Activated T-helper 2 cell treated with anti-CD3 and anti-CD28 coated beads, Interferon-gamma antibody, Interleukin-2, Interleukin-4, amounts not matched to agents 10 μg/mL and 5 μg/mL and 100 μg/mL, durations not matched to agents 14 hours and 24 hours and 36 hours (primary cell): ENCODE measurements at regions not wholly inside any gene's neighbourhood (a gene's known extent, or its start where the extent isn't known, plus 50 kb on each side); places are given as distances from the start of the nearest gene placed in this dataset.

Experiments
- DNase-seq: peaks from one replicate; pipeline ENCODE4 v3.0.0; 2021; ENCODE audit warnings: low spot score
- H3K27ac Mint-ChIP-seq: one replicate; pipeline ENCODE4 v1.8.0; 2021; ENCODE audit warnings: mixed read lengths
- H3K27me3 Mint-ChIP-seq: one replicate; pipeline ENCODE4 v1.8.0; 2021; ENCODE audit warnings: low read depth, mixed read lengths
- H3K36me3 Mint-ChIP-seq: one replicate; pipeline ENCODE4 v1.8.0; 2021; ENCODE audit warnings: low read depth, mixed read lengths
- H3K4me1 Mint-ChIP-seq: one replicate; pipeline ENCODE4 v1.8.0; 2021; ENCODE audit warnings: low read depth, mixed read lengths
- H3K4me3 Mint-ChIP-seq: one replicate; pipeline ENCODE4 v1.8.0; 2021; ENCODE audit warnings: low read depth, mild to moderate bottlenecking, moderate library complexity, mixed read lengths
- H3K9me3 Mint-ChIP-seq: one replicate; pipeline ENCODE4 v1.8.0; 2021; ENCODE audit warnings: mixed read lengths
- intact Hi-C: fragments of 100-400 bp; cut with micrococcal nuclease; formaldehyde crosslinking; loops from one replicate; pipeline ENCODE4 v1.15.1; 2023

- H3K4me1 Mint-ChIP-seq: no peaks in the 10 kb centered on the region
- H3K4me3 Mint-ChIP-seq: no peak overlapping the region
- intact Hi-C loops: no loop called here
- H3K27me3 Mint-ChIP-seq: peaks cover 11% of the 10 kb centered on the region
- no peaks in the 10 kb centered on the region for H3K36me3 Mint-ChIP-seq
- no peak overlapping the region for H3K27ac Mint-ChIP-seq
- no peaks in the 10 kb centered on the region for H3K9me3 Mint-ChIP-seq
- no peak for DNase-seq
Measured at GRCh38 chr5:158013303-158013702, 154.4 kb upstream of the CLINT1 start.

DNA sequence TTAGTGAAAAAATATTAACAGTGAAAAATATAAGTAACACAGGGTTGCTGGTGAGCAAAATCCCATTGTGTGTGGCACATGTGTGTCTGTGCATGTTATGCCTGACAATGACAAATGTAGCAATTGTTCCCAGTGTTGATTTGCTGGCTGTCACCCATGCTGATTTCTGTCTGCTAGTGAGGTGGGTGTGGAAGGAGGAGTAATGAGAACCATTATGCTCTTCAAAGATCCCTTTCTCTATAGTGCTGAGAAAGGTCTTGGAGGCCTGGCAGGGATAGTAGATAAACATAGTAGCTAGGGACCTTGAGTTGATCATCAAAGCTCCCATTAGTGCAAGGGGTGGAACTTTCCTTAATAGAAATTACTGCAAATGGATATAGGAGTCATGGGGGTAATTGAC lies 152.5 kb upstream of the CLINT1 start:
- DNase-seq: no peak
- H3K4me1 Mint-ChIP-seq: no peaks in the 10 kb centered on the region
- no peaks in the 10 kb centered on the region for H3K9me3 Mint-ChIP-seq
- H3K27ac Mint-ChIP-seq: no peak overlapping the region
- intact Hi-C loops: no loop called here
- H3K27me3 Mint-ChIP-seq: peaks cover 10% of the 10 kb centered on the region
- H3K36me3 Mint-ChIP-seq: no peaks in the 10 kb centered on the region
- no peak overlapping the region for H3K4me3 Mint-ChIP-seq

DNA sequence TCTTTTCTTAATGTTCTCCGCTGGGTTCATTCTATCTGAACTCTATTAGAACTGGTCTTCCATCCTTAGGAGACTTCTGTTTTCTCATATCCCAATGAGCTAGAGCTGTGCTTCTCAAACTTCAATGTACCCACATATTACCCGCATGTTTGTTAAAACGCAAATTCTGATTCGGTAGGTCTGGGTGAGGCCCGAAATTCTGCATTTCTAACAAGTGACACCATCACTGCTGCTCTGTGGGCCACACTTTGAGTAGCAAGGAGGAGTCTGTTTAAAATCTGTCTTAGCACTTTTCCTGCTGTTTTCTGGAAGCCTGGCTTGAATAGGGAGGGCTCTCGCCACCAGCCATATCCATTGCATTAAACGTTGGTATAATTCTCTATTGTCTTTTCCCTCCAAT lies 151.9 kb upstream of the CLINT1 start:
- Mint-ChIP-seq H3K4me1 (no peaks in the 10 kb centered on the region), H3K27me3 (peaks cover 10% of the 10 kb centered on the region), H3K36me3 (no peaks in the 10 kb centered on the region), H3K4me3 (no peak overlapping the region), H3K27ac (no peak overlapping the region), H3K9me3 (no peaks in the 10 kb centered on the region)
- DNase-seq: no peak
- intact Hi-C loops: no loop called here

DNA sequence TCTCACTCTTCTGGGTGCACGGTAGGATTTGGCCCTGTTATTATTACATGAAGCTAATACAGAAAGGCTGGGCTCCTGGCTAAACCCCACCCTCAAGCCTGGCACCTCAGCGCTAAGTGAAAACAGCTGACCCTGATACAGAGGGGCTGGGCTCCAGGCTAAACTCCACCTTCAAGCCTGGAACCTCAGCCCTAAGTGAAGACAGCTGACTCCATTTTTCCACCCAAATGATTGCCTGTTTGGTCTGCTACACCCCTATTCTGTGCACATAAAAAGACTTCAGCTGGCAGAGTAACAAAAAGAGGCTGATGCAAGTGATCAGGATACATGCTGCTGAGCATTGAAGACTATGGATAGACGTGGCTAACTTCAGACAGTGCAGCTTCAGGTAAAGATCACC lies 148.4 kb upstream of the CLINT1 start:
- DNase-seq: no peak
- Mint-ChIP-seq H3K27me3 (peaks cover 8% of the 10 kb centered on the region), H3K4me3 (no peak overlapping the region), H3K36me3 (no peaks in the 10 kb centered on the region), H3K27ac (no peak overlapping the region), H3K9me3 (no peaks in the 10 kb centered on the region), H3K4me1 (no peaks in the 10 kb centered on the region)
- intact Hi-C loops: no loop called here

DNA sequence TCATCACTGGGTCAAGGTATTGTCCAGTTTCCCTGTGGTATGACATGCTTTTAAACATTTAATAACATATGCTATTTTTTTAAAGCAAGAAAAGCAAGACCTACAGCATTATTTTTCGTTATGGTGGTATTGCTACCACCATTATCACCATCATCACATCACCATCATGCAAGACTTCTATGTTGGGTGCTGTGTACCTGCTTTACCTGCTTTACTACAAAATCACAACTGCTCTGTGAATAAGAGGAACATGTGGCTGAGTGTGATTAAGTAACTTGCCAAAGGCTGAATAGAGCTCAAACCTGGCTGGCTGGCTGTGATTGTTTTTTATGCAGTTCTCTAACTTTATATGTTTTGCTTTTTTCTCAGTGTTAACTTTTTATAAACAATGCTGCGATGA lies 140.8 kb upstream of the CLINT1 start:
- Mint-ChIP-seq H3K36me3 (no peaks in the 10 kb centered on the region), H3K4me3 (no peak overlapping the region), H3K4me1 (peaks cover 5% of the 10 kb centered on the region), H3K9me3 (no peaks in the 10 kb centered on the region), H3K27me3 (peaks cover 26% of the 10 kb centered on the region), H3K27ac (no peak overlapping the region)
- DNase-seq: no peak
- intact Hi-C loops: no loop called here

- H3K4me3 Mint-ChIP-seq: no peak overlapping the region
- H3K27ac Mint-ChIP-seq: no peak overlapping the region
- H3K9me3 Mint-ChIP-seq: no peaks in the 10 kb centered on the region
- peaks cover 34% of the 10 kb centered on the region for H3K27me3 Mint-ChIP-seq
- intact Hi-C loops: no loop called here
- no peaks in the 10 kb centered on the region for H3K36me3 Mint-ChIP-seq
- no peak for DNase-seq
- H3K4me1 Mint-ChIP-seq: peaks cover 14% of the 10 kb centered on the region
Measured at GRCh38 chr5:157997991-157998504, 139.1 kb upstream of the CLINT1 start.

DNA sequence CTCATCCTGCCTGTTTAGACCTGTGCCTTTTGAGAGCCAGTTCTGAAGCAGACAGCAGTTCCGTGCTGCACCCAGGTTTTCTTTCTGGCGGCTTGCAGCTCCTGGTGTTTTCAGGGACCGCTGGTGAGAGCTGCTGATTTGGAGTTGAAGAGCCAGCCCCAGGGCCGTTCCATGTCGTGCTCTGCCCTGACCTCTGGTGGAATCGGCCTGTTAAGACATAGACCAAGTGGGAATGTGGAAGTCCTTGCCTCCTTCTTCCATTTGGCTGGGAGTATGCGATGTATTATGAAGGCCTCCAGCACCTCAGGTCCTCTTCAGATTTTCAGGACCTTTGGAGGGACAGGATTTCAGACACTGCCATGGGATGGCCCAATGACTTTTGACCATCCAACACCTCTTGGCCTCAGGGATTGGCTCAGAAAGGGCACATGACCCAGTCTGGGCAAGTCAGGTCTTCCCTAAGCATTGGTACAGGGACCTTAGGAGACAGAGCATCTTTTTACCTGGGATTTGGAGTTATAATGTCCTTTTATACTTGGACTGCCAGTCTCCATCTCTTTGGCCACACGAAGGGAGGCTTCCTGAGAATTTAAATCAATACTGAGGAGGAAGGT lies 136.1 kb upstream of the CLINT1 start:
- Mint-ChIP-seq H3K27me3 (peaks cover 34% of the 10 kb centered on the region), H3K9me3 (no peaks in the 10 kb centered on the region), H3K27ac (no peak overlapping the region), H3K4me1 (peaks cover 14% of the 10 kb centered on the region), H3K4me3 (no peak overlapping the region), H3K36me3 (no peaks in the 10 kb centered on the region)
- peak; percentile 21 for DNase-seq
- intact Hi-C loops: loop anchor here (1.0 to 2.0 kb wide), 2 partner anchors 179 to 232 kb away; no protein-coding TSS in a partner anchor

- intact Hi-C loops: loop anchor here (2.0 kb wide), 1 partner anchor 231 kb away; no protein-coding TSS in a partner anchor
- H3K4me3 Mint-ChIP-seq: no peak overlapping the region
- peaks cover 14% of the 10 kb centered on the region for H3K4me1 Mint-ChIP-seq
- H3K27ac Mint-ChIP-seq: no peak overlapping the region
- H3K36me3 Mint-ChIP-seq: no peaks in the 10 kb centered on the region
- H3K27me3 Mint-ChIP-seq: peaks cover 36% of the 10 kb centered on the region
- H3K9me3 Mint-ChIP-seq: no peaks in the 10 kb centered on the region
- DNase-seq: peak; percentile 21
Measured at GRCh38 chr5:157993986-157994691, 135.2 kb upstream of the CLINT1 start.

DNA sequence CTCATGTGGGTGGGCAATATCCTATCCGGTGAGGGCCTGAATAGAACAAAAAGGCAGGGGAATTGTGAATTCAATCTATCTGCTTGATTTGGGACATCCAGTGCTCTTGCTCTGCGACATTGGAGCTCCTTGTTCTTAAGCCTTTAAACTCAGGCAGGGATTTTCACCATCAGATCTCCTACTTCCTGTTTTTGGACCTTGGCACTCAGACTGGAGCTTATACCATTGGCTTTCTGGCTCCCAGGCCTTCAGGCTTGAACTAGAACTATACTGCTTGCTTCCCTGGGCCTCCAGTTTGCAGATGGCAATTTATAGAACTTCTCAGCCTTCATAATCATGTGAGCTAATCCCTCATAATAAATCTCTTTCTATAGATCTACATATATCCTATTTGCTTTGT lies 134.3 kb upstream of the CLINT1 start:
- intact Hi-C loops: no loop called here
- Mint-ChIP-seq H3K4me1 (peaks cover 14% of the 10 kb centered on the region), H3K9me3 (no peaks in the 10 kb centered on the region), H3K27ac (no peak overlapping the region), H3K4me3 (no peak overlapping the region), H3K36me3 (no peaks in the 10 kb centered on the region), H3K27me3 (peaks cover 38% of the 10 kb centered on the region)
- DNase-seq: no peak

- H3K4me3 Mint-ChIP-seq: no peak overlapping the region
- no peaks in the 10 kb centered on the region for H3K36me3 Mint-ChIP-seq
- no peaks in the 10 kb centered on the region for H3K9me3 Mint-ChIP-seq
- peaks cover 14% of the 10 kb centered on the region for H3K4me1 Mint-ChIP-seq
- H3K27me3 Mint-ChIP-seq: peaks cover 27% of the 10 kb centered on the region
- no peak for DNase-seq
- intact Hi-C loops: no loop called here
- no peak overlapping the region for H3K27ac Mint-ChIP-seq
Measured at GRCh38 chr5:157990583-157991181, 131.7 kb upstream of the CLINT1 start.

DNA sequence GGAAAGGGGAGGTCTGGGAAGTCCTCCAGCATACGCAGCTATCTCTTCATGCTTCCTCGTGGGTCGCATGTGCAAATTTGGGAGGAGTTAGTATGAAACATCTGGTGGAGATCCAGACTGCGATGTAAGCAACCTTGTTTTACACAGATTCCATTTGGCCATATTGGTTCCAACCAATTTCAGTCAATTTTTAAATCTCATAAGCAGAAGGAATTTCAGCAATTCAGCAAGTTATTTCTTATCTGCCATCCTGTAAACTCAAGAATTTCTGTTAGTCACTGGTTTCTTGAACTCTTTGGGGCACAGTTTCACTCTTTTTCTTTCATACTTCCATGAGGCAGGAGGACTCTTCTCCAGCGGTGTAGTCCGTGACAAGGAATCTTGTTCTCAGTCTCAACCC lies 130.4 kb upstream of the CLINT1 start:
- intact Hi-C loops: no loop called here
- H3K4me1 Mint-ChIP-seq: peaks cover 4% of the 10 kb centered on the region
- H3K4me3 Mint-ChIP-seq: no peak overlapping the region
- H3K27me3 Mint-ChIP-seq: peaks cover 17% of the 10 kb centered on the region
- no peak overlapping the region for H3K27ac Mint-ChIP-seq
- H3K9me3 Mint-ChIP-seq: no peaks in the 10 kb centered on the region
- no peak for DNase-seq
- no peaks in the 10 kb centered on the region for H3K36me3 Mint-ChIP-seq

- no peaks in the 10 kb centered on the region for H3K9me3 Mint-ChIP-seq
- no peaks in the 10 kb centered on the region for H3K4me1 Mint-ChIP-seq
- DNase-seq: no peak
- no peak overlapping the region for H3K4me3 Mint-ChIP-seq
- no peak overlapping the region for H3K27ac Mint-ChIP-seq
- H3K36me3 Mint-ChIP-seq: no peaks in the 10 kb centered on the region
- peaks cover 13% of the 10 kb centered on the region for H3K27me3 Mint-ChIP-seq
- intact Hi-C loops: no loop called here
Measured at GRCh38 chr5:157987259-157987658, 128.3 kb upstream of the CLINT1 start.

DNA sequence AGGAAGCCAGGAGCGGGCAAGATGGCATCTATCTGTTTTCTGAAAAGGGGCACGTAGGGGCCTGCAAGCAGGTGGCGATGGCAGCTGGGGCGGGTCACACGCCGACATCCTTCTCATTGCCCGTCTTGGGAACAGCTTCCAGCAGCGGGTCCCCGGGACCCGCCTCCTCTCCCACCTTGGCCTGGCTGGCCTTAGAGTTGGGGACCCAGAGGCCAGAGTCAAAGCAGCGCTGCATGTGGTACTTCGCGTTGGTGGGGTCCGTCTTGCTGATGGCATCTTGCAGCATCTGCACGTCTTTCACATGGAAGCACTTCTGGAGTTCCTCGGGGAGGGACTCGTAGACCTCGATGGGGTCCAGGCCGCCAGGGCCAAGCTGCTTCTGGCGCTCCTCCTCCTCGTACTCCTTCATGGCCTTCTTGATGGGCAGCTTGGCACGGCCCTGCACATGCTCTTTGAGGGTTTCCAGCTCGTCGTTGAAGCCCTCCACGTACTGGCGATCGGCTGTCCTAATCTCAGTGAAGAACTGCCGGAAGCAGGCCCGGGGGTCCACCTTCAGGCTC lies 127.6 kb upstream of the CLINT1 start:
- intact Hi-C loops: no loop called here
- Mint-ChIP-seq H3K9me3 (no peaks in the 10 kb centered on the region), H3K4me1 (no peaks in the 10 kb centered on the region), H3K27ac (no peak overlapping the region), H3K4me3 (no peak overlapping the region), H3K27me3 (peaks cover 10% of the 10 kb centered on the region), H3K36me3 (no peaks in the 10 kb centered on the region)
- no peak for DNase-seq
